GM19023 (cell line): ENCODE measurements at regions not wholly inside any gene's neighbourhood (a gene's known extent, or its start where the extent isn't known, plus 50 kb on each side); places are given as distances from the start of the nearest gene placed in this dataset.
A peak's percentile ranks its signal among the peaks of the same experiment; 100 is the strongest.

Source experiments
- ATAC-seq: cut with Tn5 transposase; IDR thresholded peaks from one replicate; pipeline ENCODE4 v1.9.1; 2021; ENCODE audit warnings: mild to moderate bottlenecking, moderate library complexity; ENCODE audit not compliant: unreplicated experiment

- ATAC-seq: no peak
Observed at GRCh38 chr5:37921452-37921851, 81.6 kb upstream of the GDNF start.

- ATAC-seq: no peak
Observed at GRCh38 chr5:37918424-37918823, 78.6 kb upstream of the GDNF start.

- ATAC-seq: no peak
Observed at GRCh38 chr5:37916525-37916924, 76.7 kb upstream of the GDNF start.

GRCh38 chr5:37915097-37915736 is 75.4 kb upstream of the GDNF start:
- ATAC-seq: peak; percentile 78

- peak; percentile 87 for ATAC-seq
Observed at GRCh38 chr5:37909610-37910266, 69.9 kb upstream of the GDNF start.

GRCh38 chr5:37906416-37906815 is 66.6 kb upstream of the GDNF start:
- no peak for ATAC-seq

- no peak for ATAC-seq
Observed at GRCh38 chr5:37905230-37905629, 65.4 kb upstream of the GDNF start.

- no peak for ATAC-seq
Observed at GRCh38 chr5:37902323-37902722, 62.5 kb upstream of the GDNF start.

GRCh38 chr5:37900692-37901091 is 60.9 kb upstream of the GDNF start:
- ATAC-seq: no peak

- no peak for ATAC-seq
Observed at GRCh38 chr5:37899037-37899436, 59.2 kb upstream of the GDNF start.

- ATAC-seq: no peak
Observed at GRCh38 chr5:37896159-37896558, 56.3 kb upstream of the GDNF start.

- ATAC-seq: no peak
Observed at GRCh38 chr5:37893434-37894134, 53.7 kb upstream of the GDNF start.

- no peak for ATAC-seq
Observed at GRCh38 chr5:37892586-37892985, 52.7 kb upstream of the GDNF start.

GRCh38 chr5:37891832-37892231 is 52.0 kb upstream of the GDNF start:
- ATAC-seq: no peak

GRCh38 chr5:37889612-37890317 is 49.9 kb upstream of the GDNF start:
- ATAC-seq: no peak
